BLaER1 (cell line): ENCODE measurements at regions not wholly inside any gene's neighbourhood (a gene's known extent, or its start where the extent isn't known, plus 50 kb on each side); places are given as distances from the start of the nearest gene placed in this dataset.
A peak's percentile ranks its signal among the peaks of the same experiment; 100 is the strongest.

Source experiments
- H3K27ac ChIP-seq: shearing (Covaris generic); formaldehyde crosslinking; 2 replicates; pipeline ENCODE4 v1.8.1; 2022
- H3K27me3 ChIP-seq: shearing (Covaris generic); formaldehyde crosslinking; 2 replicates; pipeline ENCODE4 v1.8.1; 2022
- H3K36me3 ChIP-seq: shearing (Covaris generic); formaldehyde crosslinking; 2 replicates; pipeline ENCODE4 v1.8.1; 2022
- H3K4me1 ChIP-seq: shearing (Covaris generic); formaldehyde crosslinking; 2 replicates; pipeline ENCODE4 v1.8.1; 2022
- H3K4me2 ChIP-seq: shearing (Covaris generic); formaldehyde crosslinking; 2 replicates; pipeline ENCODE4 v1.8.1; 2022
- H3K4me3 ChIP-seq: shearing (Covaris generic); formaldehyde crosslinking; 2 replicates; pipeline ENCODE4 v1.8.1; 2022
- H3K9ac ChIP-seq: shearing (Covaris generic); formaldehyde crosslinking; 2 replicates; pipeline ENCODE4 v1.8.1; 2022
- H3K9me3 ChIP-seq: shearing (Covaris generic); formaldehyde crosslinking; 2 replicates; pipeline ENCODE4 v1.8.1; 2022
- H4K20me1 ChIP-seq: shearing (Covaris generic); formaldehyde crosslinking; 2 replicates; pipeline ENCODE4 v1.8.1; 2022
- Cebpa-rat ChIP-seq: shearing (Covaris generic); IDR thresholded peaks from 2 replicates; pipeline ENCODE4 v1.8.1; 2022

GRCh38 chr6:87870556-87870955 is 168.5 kb upstream of the AKIRIN2 start:
- Histone ChIP-seq H3K4me1 (no peaks in the 10 kb centered on the region), H3K27ac (no peak overlapping the region), H3K4me3 (no peak overlapping the region), H3K27me3 (no peaks in the 10 kb centered on the region), H3K9me3 (no peaks in the 10 kb centered on the region), H3K36me3 (no peaks in the 10 kb centered on the region), H3K9ac (no peak overlapping the region), H3K4me2 (no peak overlapping the region), H4K20me1 (no peaks in the 10 kb centered on the region)
- TF ChIP-seq Cebpa-rat = no peak

- TF ChIP-seq Cebpa-rat = no peak
- H3K36me3 ChIP-seq = no peaks in the 10 kb centered on the region
These were observed 167.3 kb upstream of the AKIRIN2 start for GRCh38 chr6:87869064-87869905.

GRCh38 chr6:87860902-87861301 is 158.9 kb upstream of the AKIRIN2 start:
- H3K9me3 ChIP-seq = no peaks in the 10 kb centered on the region
- no peak for TF ChIP-seq Cebpa-rat
- H3K27ac ChIP-seq = no peak overlapping the region
- H3K4me1 ChIP-seq = no peaks in the 10 kb centered on the region
- no peaks in the 10 kb centered on the region for H4K20me1 ChIP-seq
- no peak overlapping the region for H3K9ac ChIP-seq
- H3K4me3 ChIP-seq = no peak overlapping the region
- no peak overlapping the region for H3K4me2 ChIP-seq
- no peaks in the 10 kb centered on the region for H3K27me3 ChIP-seq
- H3K36me3 ChIP-seq = no peaks in the 10 kb centered on the region

More at GRCh38 chr6:87869064-87869905, 167.3 kb upstream of the AKIRIN2 start:
- no peak overlapping the region for H3K4me2 ChIP-seq
- H3K27ac ChIP-seq = no peak overlapping the region
- H4K20me1 ChIP-seq = no peaks in the 10 kb centered on the region
- no peaks in the 10 kb centered on the region for H3K4me1 ChIP-seq
- no peaks in the 10 kb centered on the region for H3K9me3 ChIP-seq
- H3K4me3 ChIP-seq = no peak overlapping the region
- H3K9ac ChIP-seq = no peak overlapping the region
- no peaks in the 10 kb centered on the region for H3K27me3 ChIP-seq

DNA sequence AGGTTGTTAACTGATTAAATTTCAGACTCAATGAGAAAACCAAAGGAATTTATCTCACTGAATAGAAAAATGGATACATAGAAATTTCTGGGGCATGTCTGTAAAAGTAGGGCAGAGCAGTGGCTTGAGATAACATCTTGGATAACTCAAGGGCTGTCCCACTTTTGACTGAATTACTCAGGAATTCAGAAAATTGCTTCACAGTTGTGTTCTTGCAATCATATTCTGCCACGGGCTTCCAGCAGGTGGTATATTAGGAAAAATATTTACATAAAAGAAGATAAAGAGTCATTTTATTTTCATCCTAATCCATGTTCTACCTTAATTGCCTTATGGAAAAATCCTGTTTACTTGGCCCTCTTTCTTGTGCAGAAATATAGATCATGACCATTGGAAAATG is 156.4 kb upstream of the AKIRIN2 start:
- Histone ChIP-seq H3K36me3 (no peaks in the 10 kb centered on the region), H4K20me1 (no peaks in the 10 kb centered on the region), H3K9me3 (no peaks in the 10 kb centered on the region), H3K4me1 (no peaks in the 10 kb centered on the region), H3K4me3 (no peak overlapping the region), H3K9ac (no peak overlapping the region), H3K4me2 (no peak overlapping the region), H3K27ac (no peak overlapping the region), H3K27me3 (no peaks in the 10 kb centered on the region)
- TF ChIP-seq Cebpa-rat = no peak

- no peaks in the 10 kb centered on the region for H3K27me3 ChIP-seq
- H3K4me3 ChIP-seq = no peak overlapping the region
- no peak overlapping the region for H3K4me2 ChIP-seq
- no peaks in the 10 kb centered on the region for H3K36me3 ChIP-seq
- H3K4me1 ChIP-seq = peaks cover 6% of the 10 kb centered on the region; the same call in 1 of the 2 replicates
- H3K27ac ChIP-seq = no peak overlapping the region
- no peak for TF ChIP-seq Cebpa-rat
- no peak overlapping the region for H3K9ac ChIP-seq
- H3K9me3 ChIP-seq = no peaks in the 10 kb centered on the region
- no peaks in the 10 kb centered on the region for H4K20me1 ChIP-seq
These were observed 149.8 kb upstream of the AKIRIN2 start for GRCh38 chr6:87851674-87852299.

DNA sequence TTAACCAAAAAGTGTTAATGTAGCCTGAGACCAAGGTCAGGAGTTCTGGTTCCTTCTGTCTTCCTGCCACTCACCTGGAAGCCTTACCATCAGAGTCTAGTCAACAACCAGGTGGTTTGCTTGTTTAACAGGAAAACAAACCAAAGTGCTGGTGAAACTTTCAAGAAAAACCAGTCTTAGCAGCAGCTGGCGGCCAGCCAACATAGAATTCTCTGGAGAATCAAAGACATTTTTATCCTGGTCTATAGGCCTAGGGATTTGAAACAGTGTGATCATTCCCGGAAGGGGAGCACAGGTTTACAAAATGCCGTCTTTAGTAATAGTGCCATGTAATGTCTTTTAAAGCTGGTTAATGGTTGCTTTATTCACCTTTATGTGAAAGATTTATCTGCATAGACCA is 146.6 kb upstream of the AKIRIN2 start:
- no peaks in the 10 kb centered on the region for H4K20me1 ChIP-seq
- no peaks in the 10 kb centered on the region for H3K36me3 ChIP-seq
- H3K27me3 ChIP-seq = no peaks in the 10 kb centered on the region
- peaks cover 6% of the 10 kb centered on the region; the same call in 1 of the 2 replicates for H3K4me1 ChIP-seq
- no peak overlapping the region for H3K4me3 ChIP-seq
- H3K4me2 ChIP-seq = peak overlapping the region; percentile 24; the same call in 1 of the 2 replicates
- H3K27ac ChIP-seq = no peak overlapping the region
- no peak for TF ChIP-seq Cebpa-rat
- H3K9me3 ChIP-seq = no peaks in the 10 kb centered on the region
- no peak overlapping the region for H3K9ac ChIP-seq

DNA sequence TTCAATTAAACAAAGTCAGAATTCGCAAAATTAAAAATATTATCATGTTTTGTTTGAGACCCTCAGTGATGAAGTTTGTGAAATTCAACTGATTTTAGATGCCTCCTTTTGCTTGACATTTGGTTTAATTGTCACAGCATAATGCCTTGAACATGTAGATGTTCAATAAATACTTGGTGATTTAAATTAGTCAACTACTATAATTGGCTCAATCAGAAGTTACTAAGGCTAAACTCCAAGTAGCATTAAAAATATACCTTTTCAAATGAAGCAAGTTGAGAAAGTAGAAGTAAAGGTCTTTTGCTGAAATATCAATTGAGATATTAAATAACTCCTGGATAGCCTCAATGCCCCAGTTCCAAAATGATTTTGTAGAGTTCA is 145.8 kb upstream of the AKIRIN2 start:
- no peaks in the 10 kb centered on the region for H3K36me3 ChIP-seq
- H3K27me3 ChIP-seq = no peaks in the 10 kb centered on the region
- no peak overlapping the region for H3K27ac ChIP-seq
- H3K9me3 ChIP-seq = no peaks in the 10 kb centered on the region
- H3K9ac ChIP-seq = no peak overlapping the region
- H3K4me2 ChIP-seq = no peak overlapping the region
- H3K4me3 ChIP-seq = no peak overlapping the region
- no peak for TF ChIP-seq Cebpa-rat
- H4K20me1 ChIP-seq = no peaks in the 10 kb centered on the region
- H3K4me1 ChIP-seq = peaks cover 6% of the 10 kb centered on the region; the same call in 1 of the 2 replicates

GRCh38 chr6:87847135-87847829 is 145.2 kb upstream of the AKIRIN2 start:
- no peak overlapping the region for H3K9ac ChIP-seq
- no peak overlapping the region for H3K27ac ChIP-seq
- H3K4me3 ChIP-seq = no peak overlapping the region
- H3K4me2 ChIP-seq = no peak overlapping the region
- peaks cover 6% of the 10 kb centered on the region; the same call in 1 of the 2 replicates for H3K4me1 ChIP-seq
- H3K27me3 ChIP-seq = no peaks in the 10 kb centered on the region
- no peaks in the 10 kb centered on the region for H3K36me3 ChIP-seq
- H4K20me1 ChIP-seq = no peaks in the 10 kb centered on the region
- no peaks in the 10 kb centered on the region for H3K9me3 ChIP-seq
- TF ChIP-seq Cebpa-rat = no peak

GRCh38 chr6:87846434-87846833 is 144.4 kb upstream of the AKIRIN2 start:
- H3K4me1 ChIP-seq = peaks cover 6% of the 10 kb centered on the region; the same call in 1 of the 2 replicates
- H3K27me3 ChIP-seq = no peaks in the 10 kb centered on the region
- H3K4me3 ChIP-seq = no peak overlapping the region
- no peak for TF ChIP-seq Cebpa-rat
- H3K9ac ChIP-seq = no peak overlapping the region
- H3K36me3 ChIP-seq = no peaks in the 10 kb centered on the region
- H3K4me2 ChIP-seq = no peak overlapping the region
- H3K27ac ChIP-seq = no peak overlapping the region
- H3K9me3 ChIP-seq = no peaks in the 10 kb centered on the region
- H4K20me1 ChIP-seq = no peaks in the 10 kb centered on the region

GRCh38 chr6:87840324-87840723 is 138.3 kb upstream of the AKIRIN2 start:
- no peak overlapping the region for H3K27ac ChIP-seq
- no peak for TF ChIP-seq Cebpa-rat
- no peaks in the 10 kb centered on the region for H3K9me3 ChIP-seq
- H3K27me3 ChIP-seq = no peaks in the 10 kb centered on the region
- H3K4me1 ChIP-seq = no peaks in the 10 kb centered on the region
- no peak overlapping the region for H3K4me3 ChIP-seq
- H4K20me1 ChIP-seq = no peaks in the 10 kb centered on the region
- H3K4me2 ChIP-seq = no peak overlapping the region
- no peak overlapping the region for H3K9ac ChIP-seq
- no peaks in the 10 kb centered on the region for H3K36me3 ChIP-seq
